ENCODE measurements at regions not wholly inside any gene's neighbourhood (a gene's known extent, or its start where the extent isn't known, plus 50 kb on each side); places are given as distances from the start of the nearest gene placed in this dataset.

GRCh38 chr6:141056945-141057625 lies 1075.6 kb upstream of the GJE1 start:
- TF ChIP-seq YY1 (IDR thresholded peaks at IDR 0.05; ENCODE audit: insufficient read depth, insufficient read length) (no peak), ZNF274 (IDR thresholded peaks at IDR 0.05; ENCODE audit: low read depth, low read length) (no peak)
